HG02798 (cell line): ENCODE measurements at regions not wholly inside any gene's neighbourhood (a gene's known extent, or its start where the extent isn't known, plus 50 kb on each side); places are given as distances from the start of the nearest gene placed in this dataset.
"Not testable (repeated sequence)": the region's sequence is repeated elsewhere in the genome, so short reads cannot be mapped to it uniquely, and the experiment has no call there.

Experiments
- ATAC-seq: cut with Tn5 transposase; IDR thresholded peaks from one replicate; pipeline ENCODE4 v1.9.1; 2021; ENCODE audit warnings: mild to moderate bottlenecking; ENCODE audit not compliant: unreplicated experiment, poor library complexity

DNA sequence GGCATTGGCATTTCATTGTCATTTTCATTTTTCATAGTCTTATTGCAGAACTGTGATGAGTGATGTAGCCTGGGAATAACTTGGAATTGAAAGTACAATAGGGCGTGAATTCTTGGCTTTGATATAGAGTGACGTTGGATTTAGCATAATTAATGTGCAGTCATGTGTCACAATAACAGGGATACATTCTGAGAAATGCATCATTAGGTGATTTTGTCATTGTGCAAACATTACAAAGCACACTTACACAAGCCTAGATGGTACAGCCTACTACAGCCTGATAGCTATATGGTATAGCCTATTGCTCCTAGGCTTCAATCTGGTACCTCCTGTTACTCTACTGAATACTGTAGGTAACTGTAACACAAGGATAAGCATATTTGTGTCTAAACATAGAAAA, 300.8 kb downstream of the DTHD1 start:
- no peak for ATAC-seq

DNA sequence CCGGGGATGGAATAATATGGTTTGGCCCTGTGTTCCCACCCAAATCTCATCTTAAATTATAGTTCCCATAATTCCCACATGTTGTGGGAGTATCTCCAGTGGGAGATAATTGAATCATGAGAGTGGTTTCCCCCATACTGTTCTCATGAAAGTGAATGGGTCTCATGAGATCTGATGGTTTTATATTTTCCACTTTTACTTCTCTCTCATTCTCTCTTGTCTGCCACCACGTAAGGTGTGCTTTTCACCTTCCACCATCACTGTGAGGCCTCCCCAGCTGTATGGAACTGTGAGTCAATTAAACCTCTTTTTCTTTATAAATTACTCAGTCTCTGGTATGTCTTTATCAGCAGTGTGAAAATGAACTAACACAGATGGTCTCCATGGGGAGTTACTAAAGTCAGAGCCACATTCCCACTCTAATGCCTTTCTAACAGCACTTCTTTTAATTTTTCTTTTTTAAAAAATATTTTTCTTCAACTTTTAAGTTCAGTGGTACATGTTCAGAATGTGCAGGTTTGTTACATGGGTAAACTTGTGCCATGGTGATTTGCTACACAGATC, 306.6 kb downstream of the DTHD1 start:
- ATAC-seq: no peak

GRCh38 chr4:36590343-36590742, 308.9 kb downstream of the DTHD1 start:
- no peak for ATAC-seq

DNA sequence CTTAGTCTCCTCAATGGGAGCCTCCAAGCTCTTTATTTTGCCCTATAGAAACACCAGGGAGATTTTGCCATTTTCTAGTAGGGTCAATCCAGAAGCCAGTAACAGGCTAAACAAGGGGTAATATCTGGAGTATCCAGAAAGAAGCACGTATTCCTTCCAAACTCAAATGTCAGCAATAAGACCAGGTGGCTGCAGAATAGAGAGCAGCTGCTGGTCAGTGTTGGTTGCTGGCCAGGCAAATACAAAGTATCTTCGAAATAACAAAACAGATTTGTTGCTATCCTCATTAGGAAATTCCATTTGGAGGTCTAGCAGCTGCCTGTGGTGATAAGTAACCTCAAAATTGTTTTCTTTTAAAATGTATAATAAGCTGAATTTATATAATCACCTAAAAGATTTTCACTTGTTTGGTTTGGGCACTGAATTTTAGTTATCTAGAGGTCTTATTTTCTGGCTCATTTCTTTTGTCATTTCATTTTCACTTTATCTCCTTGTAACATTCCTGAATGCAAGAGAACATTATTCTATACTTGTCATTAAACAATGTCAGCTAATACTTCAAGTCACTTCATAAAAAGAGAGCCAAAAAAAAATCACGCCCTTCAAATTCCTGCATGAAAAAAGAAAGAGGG, 320.6 kb downstream of the DTHD1 start:
- ATAC-seq: no peak

DNA sequence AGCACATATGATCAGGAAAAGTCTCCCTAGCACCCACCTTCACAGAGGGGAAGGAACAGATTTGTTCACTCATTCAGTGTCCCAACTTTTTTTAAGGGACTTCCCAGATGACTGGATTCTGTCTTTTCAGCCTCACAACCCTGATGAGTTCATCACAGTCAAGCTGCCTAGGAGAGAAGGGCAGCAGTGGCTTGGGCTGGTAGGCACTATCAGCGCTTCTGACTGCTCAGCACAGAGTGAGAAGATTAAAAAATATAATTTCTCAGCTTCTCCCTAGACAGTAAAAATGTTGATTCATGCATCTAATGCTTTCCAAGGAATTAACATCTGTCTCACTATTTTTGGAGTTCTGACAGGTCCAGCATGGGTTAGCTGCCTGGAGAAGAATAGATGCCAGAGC, 328.2 kb downstream of the DTHD1 start:
- ATAC-seq: no peak

- no peak for ATAC-seq
These were observed 329.2 kb downstream of the DTHD1 start for GRCh38 chr4:36610628-36611027.

DNA sequence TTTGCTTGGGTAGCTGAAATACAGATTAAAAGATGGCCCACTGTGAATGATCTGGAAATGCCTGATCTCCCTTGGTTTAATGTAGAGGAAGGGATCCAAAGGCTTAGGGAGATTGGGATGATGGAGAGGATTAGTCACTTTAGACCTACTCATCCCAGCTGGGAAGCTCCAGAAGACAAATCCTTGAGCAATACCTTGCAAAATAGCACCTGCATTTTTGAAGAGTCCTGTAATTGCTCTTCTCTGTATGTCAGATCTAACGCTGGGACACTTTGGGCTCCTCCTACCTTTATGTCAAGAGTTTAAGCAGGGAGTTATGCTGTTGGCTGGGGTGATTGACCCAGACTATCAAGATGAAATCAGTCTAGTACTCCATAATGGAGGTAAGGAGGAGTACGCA, 331.7 kb downstream of the DTHD1 start:
- not testable (repeated sequence) for ATAC-seq

- ATAC-seq: no peak
These were observed 332.6 kb downstream of the DTHD1 start for GRCh38 chr4:36614011-36614410.

DNA sequence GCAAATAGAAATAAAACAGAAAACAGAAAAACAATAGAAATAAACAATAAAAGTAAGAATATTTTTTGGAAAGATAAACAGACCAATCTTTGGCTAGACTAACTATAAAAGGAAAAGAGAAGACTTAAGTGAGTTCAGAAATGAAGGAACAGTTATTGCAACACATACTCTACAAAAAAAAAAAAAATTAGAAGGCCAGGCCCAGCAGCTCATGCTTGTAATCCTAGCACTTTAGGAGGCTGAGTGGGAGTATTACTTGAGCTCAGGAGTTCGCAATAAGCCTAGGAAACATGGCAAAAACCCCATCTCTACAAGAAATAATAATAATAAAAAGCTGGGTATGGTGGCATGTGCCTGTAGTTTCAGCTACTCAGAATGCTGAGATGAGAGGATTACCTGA, 336.7 kb downstream of the DTHD1 start:
- no peak for ATAC-seq

GRCh38 chr4:36624030-36624429, 342.6 kb downstream of the DTHD1 start:
- ATAC-seq: no peak

DNA sequence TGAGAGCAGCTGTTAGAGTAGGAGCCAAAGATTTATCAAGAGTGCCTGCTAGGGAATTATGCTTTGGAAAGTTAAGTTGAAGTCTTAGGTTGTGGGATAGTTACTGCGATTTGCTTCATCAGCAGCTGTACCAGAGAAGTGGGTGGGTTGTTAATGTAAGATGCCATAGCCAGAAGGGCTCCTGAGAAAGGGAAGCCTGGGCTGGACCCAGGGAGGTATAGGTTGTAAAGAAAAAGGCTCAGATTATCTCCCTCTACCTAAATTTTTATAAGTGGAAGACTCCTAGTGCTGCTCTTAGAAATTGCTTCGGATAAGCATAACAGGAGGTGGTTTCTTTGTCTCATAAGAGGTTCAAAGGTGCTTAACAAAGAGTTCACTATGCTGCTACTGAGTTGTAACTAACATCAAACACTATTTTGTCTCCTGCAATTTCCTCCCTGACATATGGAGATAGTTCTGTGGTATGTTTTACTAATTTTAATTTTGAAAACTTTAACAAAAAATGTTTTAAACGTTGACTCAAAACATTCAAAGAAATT, 356.9 kb downstream of the DTHD1 start:
- ATAC-seq: no peak

DNA sequence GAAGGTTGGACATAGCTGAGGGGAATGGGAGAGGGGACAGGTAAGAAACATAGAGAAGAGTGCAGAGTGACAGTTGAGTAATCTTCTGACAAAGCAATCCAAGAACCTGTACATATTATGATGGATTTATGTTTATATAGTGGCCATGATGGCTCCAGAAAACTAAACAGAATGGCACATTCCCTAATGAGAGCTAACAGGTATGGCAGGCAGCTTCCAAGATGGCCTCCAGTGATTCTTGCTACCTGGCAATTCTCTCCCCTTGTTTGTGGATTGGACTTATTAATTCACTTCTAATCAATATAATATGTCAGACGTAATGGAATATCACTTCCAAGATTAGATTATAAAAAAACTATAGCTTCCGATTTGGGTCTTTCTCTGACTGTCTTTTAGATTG, 359.5 kb downstream of the DTHD1 start:
- no peak for ATAC-seq

DNA sequence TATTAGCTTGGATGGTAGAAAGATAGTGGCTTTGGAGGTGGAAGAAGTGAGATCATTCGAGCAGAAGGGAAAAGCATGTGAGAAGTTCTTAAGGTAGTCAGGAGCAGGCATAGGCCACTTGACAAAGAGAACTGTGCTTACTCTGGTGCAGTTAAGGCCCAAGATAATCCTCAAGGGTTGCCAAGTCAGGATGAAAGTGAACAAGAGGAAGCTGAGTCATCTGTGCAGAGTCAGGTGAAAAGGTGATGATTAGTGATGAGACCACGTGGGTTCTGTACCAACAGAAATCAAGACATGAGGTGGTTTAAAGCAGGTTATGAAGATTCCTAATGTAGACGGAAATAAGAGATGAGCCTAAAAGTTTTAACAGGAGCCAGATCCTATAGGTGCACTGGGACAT, 369.8 kb downstream of the DTHD1 start:
- ATAC-seq: peak; percentile 94

DNA sequence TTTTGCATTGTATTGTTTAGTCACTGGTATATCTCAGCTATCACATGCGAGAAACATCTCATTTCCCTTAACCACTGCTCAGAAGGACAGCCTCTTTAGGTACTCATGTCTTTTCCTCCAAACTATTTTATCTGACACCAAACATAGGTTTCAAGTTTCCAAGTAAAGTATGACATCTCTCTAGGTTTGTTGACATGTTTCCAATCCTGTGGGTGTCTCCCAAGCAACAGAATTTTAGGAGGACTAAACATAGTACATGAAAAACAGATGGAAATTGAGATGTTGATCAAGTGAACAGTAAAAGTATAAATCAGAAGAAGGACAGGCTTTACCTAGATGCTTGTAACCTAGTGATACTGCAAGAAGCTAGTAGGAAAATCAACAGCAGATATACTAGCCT, 371.4 kb downstream of the DTHD1 start:
- no peak for ATAC-seq

- ATAC-seq: no peak
These were observed 384.6 kb downstream of the DTHD1 start for GRCh38 chr4:36665985-36666527.

GRCh38 chr4:36675436-36675835, 394.0 kb downstream of the DTHD1 start:
- no peak for ATAC-seq

GRCh38 chr4:36676139-36677050, 395.0 kb downstream of the DTHD1 start:
- ATAC-seq: no peak

DNA sequence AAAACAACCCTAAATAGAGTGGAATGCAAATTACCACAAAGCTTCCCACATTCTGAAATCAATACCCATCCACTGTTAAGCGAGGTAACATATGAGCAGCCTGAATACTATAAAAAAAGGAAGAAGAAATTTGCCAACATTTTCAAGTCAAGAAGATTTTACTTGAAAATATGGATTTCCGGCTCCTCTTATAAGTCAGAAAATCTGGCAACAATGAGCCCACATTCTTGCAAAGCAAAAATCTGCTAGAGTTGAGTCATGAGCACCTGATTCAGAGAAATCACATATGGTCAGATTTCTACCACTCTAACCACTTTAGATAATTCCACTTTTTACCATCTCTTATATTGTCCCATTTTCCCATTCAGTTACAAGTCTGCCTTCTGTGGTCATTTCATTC, 395.7 kb downstream of the DTHD1 start:
- no peak for ATAC-seq

DNA sequence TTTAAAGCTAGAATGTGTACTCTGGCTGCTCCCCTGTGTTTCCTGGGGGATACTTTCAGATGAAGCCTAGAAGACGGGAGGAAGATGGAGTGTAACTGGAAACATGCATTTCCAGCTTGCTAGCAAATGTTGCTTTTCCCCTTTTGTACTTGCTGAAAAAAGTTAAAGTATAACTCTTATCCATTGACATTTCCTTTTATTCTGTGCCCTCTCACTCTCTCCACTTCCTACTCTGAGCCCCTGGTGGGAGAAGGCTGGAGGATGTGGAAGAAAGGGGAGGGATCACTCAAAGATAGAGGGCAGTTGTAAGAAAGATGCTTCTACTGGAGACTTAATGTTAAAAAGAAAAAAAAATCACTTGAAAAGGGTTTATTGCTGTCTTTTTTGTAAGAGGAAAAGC, 396.5 kb downstream of the DTHD1 start:
- no peak for ATAC-seq

GRCh38 chr4:36687681-36688080, 406.3 kb downstream of the DTHD1 start:
- no peak for ATAC-seq

DNA sequence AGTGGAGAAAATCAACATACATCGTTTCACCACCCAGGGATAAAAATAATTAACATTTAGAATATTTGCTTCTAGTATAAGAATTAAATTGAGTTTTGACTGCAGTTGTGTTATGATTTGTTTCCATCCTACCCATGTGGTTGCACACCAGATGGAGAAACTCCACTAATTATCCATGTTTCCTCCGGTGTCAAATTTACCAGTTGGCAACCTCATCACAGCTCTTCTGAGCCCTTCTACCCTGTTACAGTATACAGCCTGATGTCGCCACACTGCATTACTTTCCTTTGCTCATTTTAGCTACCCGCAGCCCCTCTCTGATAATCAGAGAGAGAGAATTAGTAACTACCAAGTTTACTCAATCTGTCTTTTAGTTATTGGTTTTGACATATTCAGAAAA, 411.2 kb downstream of the DTHD1 start:
- ATAC-seq: no peak
